ENCODE measurements at regions not wholly inside any gene's neighbourhood (a gene's known extent, or its start where the extent isn't known, plus 50 kb on each side); places are given as distances from the start of the nearest gene placed in this dataset.

DNA sequence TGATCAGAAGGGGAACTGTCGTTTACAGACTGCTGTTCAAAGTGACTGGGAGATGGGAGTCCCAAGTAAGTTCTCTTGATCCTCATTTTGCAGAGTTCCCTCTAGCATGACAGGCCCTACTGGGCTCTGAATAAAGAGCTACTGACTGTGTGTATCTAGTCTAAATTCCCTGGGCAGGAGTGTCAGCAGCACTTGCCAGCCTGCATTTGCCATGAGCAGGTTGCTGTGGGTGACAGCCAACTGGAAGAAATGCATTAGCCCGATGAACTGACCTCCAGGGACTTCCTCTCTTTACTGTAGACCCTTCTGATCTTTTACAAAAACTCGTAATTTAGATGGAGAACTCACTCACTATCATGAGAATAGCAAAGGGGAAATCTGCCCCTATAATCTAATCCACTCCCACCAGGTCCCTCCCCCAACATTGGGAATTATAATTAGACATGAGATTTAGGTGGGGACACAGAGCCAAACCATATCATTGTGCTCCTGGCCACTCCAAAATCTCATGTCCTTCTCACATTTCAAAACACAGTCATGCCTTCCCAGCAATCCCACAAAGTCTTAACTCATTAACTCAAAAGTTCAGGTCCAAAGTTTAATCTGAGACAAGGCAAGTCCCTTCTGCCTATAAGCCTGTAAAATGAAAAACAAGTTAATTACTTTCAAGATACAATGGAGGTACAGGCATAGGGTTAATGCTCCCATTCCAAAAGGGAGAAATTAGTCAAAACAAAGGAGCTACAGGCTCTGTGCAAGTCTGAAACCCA, 78.9 kb upstream of the CXCL14 start:
- Histone ChIP-seq H2AK5ac (ENCODE audit: low read length) (no peak overlapping the region), H3K4me2 (ENCODE audit: low read length) (no peak overlapping the region), H3K9ac (ENCODE audit: low read length) (no peak overlapping the region), H3K79me1 (ENCODE audit: low read length) (no peaks in the 10 kb centered on the region), H3K4ac (ENCODE audit: low read depth, low read length) (no peak overlapping the region), H3K18ac (ENCODE audit: low read length) (no peak overlapping the region), H2BK120ac (ENCODE audit: low read depth, low read length) (no peak overlapping the region), H3K4me1 (ENCODE audit: control insufficient read depth, low read depth, low read length) (no peaks in the 10 kb centered on the region), H4K5ac (ENCODE audit: low read length) (no peak overlapping the region), H3K79me2 (ENCODE audit: control insufficient read depth, insufficient read depth, low read length) (no peaks in the 10 kb centered on the region), H3K27ac (ENCODE audit: low read depth, low read length) (no peak overlapping the region), H3K23ac (ENCODE audit: low read length) (no peak overlapping the region), H3K36me3 (ENCODE audit: control insufficient read depth, insufficient read depth, low read length) (no peaks in the 10 kb centered on the region), H4K8ac (ENCODE audit: low read depth, low read length) (no peak overlapping the region), H3K4me3 (ENCODE audit: low read length) (no peak overlapping the region), H3K56ac (ENCODE audit: low read length) (no peak overlapping the region), H3K27me3 (ENCODE audit: insufficient read depth, low read length, poor library complexity) (no peaks in the 10 kb centered on the region), H2BK5ac (ENCODE audit: low read length) (no peak overlapping the region), H2BK15ac (replicated peaks; ENCODE audit: low read depth) (no peak overlapping the region)
- no CpG with 5 or more reads among the region's 3 CpGs for WGBS (ENCODE audit: extremely low coverage, insufficient coverage, low lambda C conversion rate)
- no peak for DNase-seq

DNA sequence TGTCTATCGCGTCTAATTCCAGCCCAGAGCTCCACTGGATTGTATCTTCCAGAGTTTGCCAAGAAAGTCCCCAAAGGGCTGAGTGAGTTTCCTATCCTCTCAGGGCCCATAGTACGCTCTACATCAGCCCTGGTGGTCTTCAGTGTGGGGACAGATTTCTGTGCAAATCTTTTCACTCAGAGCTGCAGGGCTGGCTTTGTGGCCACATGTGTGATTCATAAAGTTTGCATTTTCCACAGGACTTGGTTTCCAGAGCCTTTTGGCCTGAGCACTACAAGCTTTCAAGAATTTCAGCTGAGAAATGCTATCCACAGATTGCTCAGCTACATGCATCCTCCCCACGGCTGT, 76.7 kb upstream of the CXCL14 start:
- no peaks in the 10 kb centered on the region for H3K4me1 ChIP-seq (ENCODE audit: control insufficient read depth, low read depth, low read length)
- H3K27ac ChIP-seq (ENCODE audit: low read depth, low read length) = no peak overlapping the region
- no peak overlapping the region for H3K4ac ChIP-seq (ENCODE audit: low read depth, low read length)
- H4K5ac ChIP-seq (ENCODE audit: low read length) = no peak overlapping the region
- no peak overlapping the region for H3K9ac ChIP-seq (ENCODE audit: low read length)
- no peak for DNase-seq
- H3K27me3 ChIP-seq (ENCODE audit: insufficient read depth, low read length, poor library complexity) = no peaks in the 10 kb centered on the region
- no peak overlapping the region for H3K23ac ChIP-seq (ENCODE audit: low read length)
- no peak overlapping the region for H2BK120ac ChIP-seq (ENCODE audit: low read depth, low read length)
- H2AK5ac ChIP-seq (ENCODE audit: low read length) = no peak overlapping the region
- H3K36me3 ChIP-seq (ENCODE audit: control insufficient read depth, insufficient read depth, low read length) = no peaks in the 10 kb centered on the region
- no peak overlapping the region for H2BK5ac ChIP-seq (ENCODE audit: low read length)
- no peak overlapping the region for H3K18ac ChIP-seq (ENCODE audit: low read length)
- H3K4me2 ChIP-seq (ENCODE audit: low read length) = no peak overlapping the region
- no peaks in the 10 kb centered on the region for H3K79me2 ChIP-seq (ENCODE audit: control insufficient read depth, insufficient read depth, low read length)
- H4K8ac ChIP-seq (ENCODE audit: low read depth, low read length) = no peak overlapping the region
- H2BK15ac ChIP-seq (replicated peaks; ENCODE audit: low read depth) = no peak overlapping the region
- H3K4me3 ChIP-seq (ENCODE audit: low read length) = no peak overlapping the region
- H3K56ac ChIP-seq (ENCODE audit: low read length) = no peak overlapping the region
- no CpG with 5 or more reads among the region's 4 CpGs for WGBS (ENCODE audit: extremely low coverage, insufficient coverage, low lambda C conversion rate)
- H3K79me1 ChIP-seq (ENCODE audit: low read length) = no peaks in the 10 kb centered on the region

DNA sequence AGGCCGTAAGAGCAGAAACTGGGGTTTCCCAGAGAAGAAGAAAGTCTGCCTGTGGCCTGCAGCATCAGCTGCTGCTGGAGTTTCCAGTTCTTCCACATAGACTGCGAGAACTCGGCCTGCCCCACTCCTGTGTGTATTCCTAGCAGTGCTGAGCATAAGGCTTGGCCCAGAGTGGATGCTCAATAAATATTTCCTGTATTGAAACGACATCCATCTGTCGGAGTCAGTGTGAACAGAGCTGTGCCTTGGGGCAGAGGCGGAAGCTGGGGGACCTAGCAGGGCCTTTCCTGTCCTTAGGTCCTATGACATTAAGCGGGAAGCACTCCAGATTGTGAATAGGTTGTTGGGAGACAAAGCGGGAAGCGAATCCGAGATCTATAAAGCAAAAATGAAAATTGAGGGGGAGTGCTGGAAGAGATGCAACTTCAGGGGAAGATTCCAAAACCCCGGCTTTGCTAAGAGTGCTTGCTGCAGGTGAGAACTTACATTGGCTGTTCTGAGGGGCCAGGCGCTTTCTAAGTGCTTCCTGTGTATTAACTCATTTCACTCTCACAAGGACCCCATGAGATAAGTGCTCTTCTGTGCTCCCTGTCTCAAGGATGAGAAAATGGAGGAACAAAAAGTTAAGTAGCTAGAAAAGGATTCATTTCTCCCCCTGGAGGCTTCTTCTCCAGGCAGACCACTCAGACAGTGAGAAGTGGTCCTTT, 76.1 kb upstream of the CXCL14 start:
- Histone ChIP-seq H3K27me3 (ENCODE audit: insufficient read depth, low read length, poor library complexity) (no peaks in the 10 kb centered on the region), H3K36me3 (ENCODE audit: control insufficient read depth, insufficient read depth, low read length) (no peaks in the 10 kb centered on the region), H3K9ac (ENCODE audit: low read length) (no peak overlapping the region), H4K8ac (ENCODE audit: low read depth, low read length) (no peak overlapping the region), H2AK5ac (ENCODE audit: low read length) (no peak overlapping the region), H3K23ac (ENCODE audit: low read length) (no peak overlapping the region), H3K4me2 (ENCODE audit: low read length) (no peak overlapping the region), H3K27ac (ENCODE audit: low read depth, low read length) (no peak overlapping the region), H3K79me2 (ENCODE audit: control insufficient read depth, insufficient read depth, low read length) (no peaks in the 10 kb centered on the region), H2BK5ac (ENCODE audit: low read length) (no peak overlapping the region), H2BK15ac (replicated peaks; ENCODE audit: low read depth) (no peak overlapping the region), H4K5ac (ENCODE audit: low read length) (no peak overlapping the region), H3K18ac (ENCODE audit: low read length) (no peak overlapping the region), H3K4me1 (ENCODE audit: control insufficient read depth, low read depth, low read length) (no peaks in the 10 kb centered on the region), H3K79me1 (ENCODE audit: low read length) (no peaks in the 10 kb centered on the region), H3K56ac (ENCODE audit: low read length) (no peak overlapping the region), H2BK120ac (ENCODE audit: low read depth, low read length) (no peak overlapping the region), H3K4me3 (ENCODE audit: low read length) (no peak overlapping the region), H3K4ac (ENCODE audit: low read depth, low read length) (no peak overlapping the region)
- DNase-seq = no peak
- no CpG with 5 or more reads among the region's 12 CpGs for WGBS (ENCODE audit: extremely low coverage, insufficient coverage, low lambda C conversion rate)

DNA sequence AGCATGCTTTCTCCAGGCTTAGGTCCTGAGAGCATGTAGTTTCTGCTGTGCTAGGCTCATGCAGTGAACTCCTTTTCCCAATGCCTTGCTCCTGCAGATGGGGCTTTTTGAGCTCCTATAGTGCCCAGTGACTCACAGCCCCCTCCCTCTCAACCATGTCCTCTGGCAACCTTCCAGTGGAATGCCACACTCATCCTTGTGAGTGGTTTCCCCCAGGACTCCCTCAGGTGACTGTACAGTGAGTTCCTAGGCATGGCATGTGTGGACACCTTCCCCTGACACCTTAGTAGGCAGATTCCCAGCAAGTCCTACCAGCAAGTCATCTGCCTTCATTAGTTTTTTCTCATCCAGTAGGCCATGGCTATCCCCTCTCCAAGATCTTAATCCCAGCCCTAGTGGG, 72.4 kb upstream of the CXCL14 start:
- H2AK5ac ChIP-seq (ENCODE audit: low read length) = no peak overlapping the region
- H4K5ac ChIP-seq (ENCODE audit: low read length) = no peak overlapping the region
- H3K9ac ChIP-seq (ENCODE audit: low read length) = no peak overlapping the region
- no peaks in the 10 kb centered on the region for H3K27me3 ChIP-seq (ENCODE audit: insufficient read depth, low read length, poor library complexity)
- no peak overlapping the region for H3K18ac ChIP-seq (ENCODE audit: low read length)
- no peak overlapping the region for H2BK5ac ChIP-seq (ENCODE audit: low read length)
- H3K56ac ChIP-seq (ENCODE audit: low read length) = no peak overlapping the region
- no peak overlapping the region for H2BK15ac ChIP-seq (replicated peaks; ENCODE audit: low read depth)
- no peak overlapping the region for H2BK120ac ChIP-seq (ENCODE audit: low read depth, low read length)
- no peaks in the 10 kb centered on the region for H3K36me3 ChIP-seq (ENCODE audit: control insufficient read depth, insufficient read depth, low read length)
- DNase-seq = no peak
- no peak overlapping the region for H3K23ac ChIP-seq (ENCODE audit: low read length)
- no peak overlapping the region for H3K4ac ChIP-seq (ENCODE audit: low read depth, low read length)
- H3K4me3 ChIP-seq (ENCODE audit: low read length) = no peak overlapping the region
- H3K4me1 ChIP-seq (ENCODE audit: control insufficient read depth, low read depth, low read length) = no peaks in the 10 kb centered on the region
- no peaks in the 10 kb centered on the region for H3K79me1 ChIP-seq (ENCODE audit: low read length)
- no peak overlapping the region for H3K27ac ChIP-seq (ENCODE audit: low read depth, low read length)
- no peak overlapping the region for H4K8ac ChIP-seq (ENCODE audit: low read depth, low read length)
- H3K4me2 ChIP-seq (ENCODE audit: low read length) = no peak overlapping the region
- H3K79me2 ChIP-seq (ENCODE audit: control insufficient read depth, insufficient read depth, low read length) = no peaks in the 10 kb centered on the region

DNA sequence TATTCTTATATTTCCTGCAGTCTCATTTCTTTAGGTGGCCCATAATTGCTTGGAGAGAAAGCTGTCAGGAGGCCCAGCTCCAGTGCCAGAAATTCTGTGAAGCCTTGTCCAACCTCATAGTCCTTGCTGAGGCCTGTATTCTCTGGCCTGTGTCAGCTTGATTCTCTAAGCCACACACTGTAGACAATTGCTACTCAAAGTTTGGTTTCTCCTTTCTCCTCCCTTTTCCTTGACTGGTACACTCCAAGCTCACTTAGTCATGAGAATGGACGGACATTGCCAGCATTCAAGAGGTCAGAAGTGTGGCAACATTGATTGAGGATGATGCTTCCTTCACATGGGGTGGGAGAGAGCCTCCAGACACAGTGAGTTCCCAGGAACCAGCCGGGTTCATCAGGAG, 71.3 kb upstream of the CXCL14 start:
- H2BK5ac ChIP-seq (ENCODE audit: low read length) = no peak overlapping the region
- no peak for DNase-seq
- H3K4me3 ChIP-seq (ENCODE audit: low read length) = no peak overlapping the region
- no peak overlapping the region for H2BK120ac ChIP-seq (ENCODE audit: low read depth, low read length)
- no peak overlapping the region for H3K23ac ChIP-seq (ENCODE audit: low read length)
- H3K4me2 ChIP-seq (ENCODE audit: low read length) = no peak overlapping the region
- no peak overlapping the region for H3K4ac ChIP-seq (ENCODE audit: low read depth, low read length)
- H4K5ac ChIP-seq (ENCODE audit: low read length) = no peak overlapping the region
- H3K56ac ChIP-seq (ENCODE audit: low read length) = no peak overlapping the region
- H3K18ac ChIP-seq (ENCODE audit: low read length) = no peak overlapping the region
- H3K36me3 ChIP-seq (ENCODE audit: control insufficient read depth, insufficient read depth, low read length) = no peaks in the 10 kb centered on the region
- no peak overlapping the region for H3K9ac ChIP-seq (ENCODE audit: low read length)
- H2AK5ac ChIP-seq (ENCODE audit: low read length) = no peak overlapping the region
- no peaks in the 10 kb centered on the region for H3K4me1 ChIP-seq (ENCODE audit: control insufficient read depth, low read depth, low read length)
- H3K27me3 ChIP-seq (ENCODE audit: insufficient read depth, low read length, poor library complexity) = no peaks in the 10 kb centered on the region
- H3K79me2 ChIP-seq (ENCODE audit: control insufficient read depth, insufficient read depth, low read length) = no peaks in the 10 kb centered on the region
- H3K79me1 ChIP-seq (ENCODE audit: low read length) = no peaks in the 10 kb centered on the region
- H3K27ac ChIP-seq (ENCODE audit: low read depth, low read length) = no peak overlapping the region
- no peak overlapping the region for H2BK15ac ChIP-seq (replicated peaks; ENCODE audit: low read depth)
- no peak overlapping the region for H4K8ac ChIP-seq (ENCODE audit: low read depth, low read length)
- no CpG with 5 or more reads among the region's 2 CpGs for WGBS (ENCODE audit: extremely low coverage, insufficient coverage, low lambda C conversion rate)

- Histone ChIP-seq H3K79me2 (ENCODE audit: control insufficient read depth, insufficient read depth, low read length) (no peaks in the 10 kb centered on the region), H3K4ac (ENCODE audit: low read depth, low read length) (no peak overlapping the region)
Observed at GRCh38 chr5:135649435-135649834, 70.6 kb upstream of the CXCL14 start.

More at GRCh38 chr5:135649435-135649834, 70.6 kb upstream of the CXCL14 start:
- Histone ChIP-seq H3K56ac (ENCODE audit: low read length) (no peak overlapping the region), H3K18ac (ENCODE audit: low read length) (no peak overlapping the region), H2BK120ac (ENCODE audit: low read depth, low read length) (no peak overlapping the region), H4K5ac (ENCODE audit: low read length) (no peak overlapping the region), H3K79me1 (ENCODE audit: low read length) (no peaks in the 10 kb centered on the region), H2AK5ac (ENCODE audit: low read length) (no peak overlapping the region), H3K9ac (ENCODE audit: low read length) (no peak overlapping the region), H3K4me3 (ENCODE audit: low read length) (no peak overlapping the region), H3K27me3 (ENCODE audit: insufficient read depth, low read length, poor library complexity) (no peaks in the 10 kb centered on the region), H4K8ac (ENCODE audit: low read depth, low read length) (no peak overlapping the region), H2BK15ac (replicated peaks; ENCODE audit: low read depth) (no peak overlapping the region), H3K4me2 (ENCODE audit: low read length) (no peak overlapping the region), H3K27ac (ENCODE audit: low read depth, low read length) (no peak overlapping the region), H3K23ac (ENCODE audit: low read length) (no peak overlapping the region), H3K36me3 (ENCODE audit: control insufficient read depth, insufficient read depth, low read length) (no peaks in the 10 kb centered on the region), H3K4me1 (ENCODE audit: control insufficient read depth, low read depth, low read length) (no peaks in the 10 kb centered on the region), H2BK5ac (ENCODE audit: low read length) (no peak overlapping the region)
- no CpG with 5 or more reads among the region's 3 CpGs for whole genome bisulfite sequencing (ENCODE audit: extremely low coverage, insufficient coverage, low lambda C conversion rate)
- DNase-seq = no peak
